ENCODE measurements at regions not wholly inside any gene's neighbourhood (a gene's known extent, or its start where the extent isn't known, plus 50 kb on each side); places are given as distances from the start of the nearest gene placed in this dataset.
"Not testable (repeated sequence)": the region's sequence is repeated elsewhere in the genome, so short reads cannot be mapped to it uniquely, and the experiment has no call there.

DNA sequence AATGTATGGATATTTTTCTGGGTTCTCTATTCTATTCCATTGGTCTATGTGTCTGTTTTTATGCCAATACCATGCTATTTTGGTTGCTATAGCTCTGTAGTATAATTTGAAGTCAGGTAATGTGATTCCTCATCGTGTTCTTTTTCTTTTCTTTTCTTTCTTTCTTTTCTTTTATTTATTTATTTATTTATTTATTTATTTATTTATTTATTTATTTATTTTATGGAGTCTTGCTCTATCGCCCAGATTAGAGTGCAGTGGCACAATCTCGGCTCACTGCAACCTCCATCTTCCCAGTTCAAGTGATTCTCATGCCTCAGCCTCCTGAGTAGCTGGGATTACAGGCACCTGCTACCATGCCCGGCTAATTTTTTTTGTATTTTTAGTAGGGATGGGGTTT lies 315.2 kb downstream of the SV2B start:
- not testable (repeated sequence) for DNase-seq

DNA sequence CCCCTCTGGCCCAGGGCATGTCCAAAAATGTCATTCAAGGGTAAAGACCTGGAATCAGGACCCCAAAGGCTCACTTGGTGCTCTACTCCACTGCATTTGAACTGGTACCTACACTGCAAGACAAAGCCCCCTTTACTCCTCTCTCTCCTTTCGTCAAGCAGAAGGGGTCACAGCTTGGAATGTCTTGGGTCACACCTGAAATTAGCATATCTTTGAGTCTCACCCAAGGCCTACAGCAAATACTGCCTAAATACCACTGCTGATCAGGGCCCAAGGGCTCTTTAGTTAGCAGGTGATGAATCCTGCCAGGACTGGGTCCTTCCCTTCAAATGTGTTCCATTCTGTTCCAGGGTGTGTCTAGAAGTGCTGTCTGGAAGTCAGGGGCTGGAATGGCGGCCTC lies 320.6 kb downstream of the SV2B start:
- DNase-seq, result no peak

DNA sequence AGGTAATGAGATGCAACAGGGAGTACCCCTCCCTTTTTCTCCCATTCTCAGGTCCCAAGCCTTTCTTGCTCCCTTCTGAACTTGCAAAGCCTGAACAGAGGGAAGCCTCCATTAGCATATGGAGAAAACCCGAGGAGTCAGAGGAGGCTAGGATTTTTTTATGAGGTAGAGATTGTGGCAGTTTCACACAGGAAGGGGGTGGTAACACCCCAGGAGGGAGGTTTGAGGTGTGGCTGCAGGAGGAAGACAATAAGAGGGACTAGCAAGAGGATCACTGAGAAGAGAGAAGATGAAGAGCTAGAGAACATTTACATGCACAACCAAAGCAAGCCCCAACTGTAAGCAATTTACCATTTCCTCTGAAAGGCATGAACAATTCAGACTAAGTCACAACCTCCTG lies 322.7 kb downstream of the SV2B start:
- DNase-seq, result no peak

DNA sequence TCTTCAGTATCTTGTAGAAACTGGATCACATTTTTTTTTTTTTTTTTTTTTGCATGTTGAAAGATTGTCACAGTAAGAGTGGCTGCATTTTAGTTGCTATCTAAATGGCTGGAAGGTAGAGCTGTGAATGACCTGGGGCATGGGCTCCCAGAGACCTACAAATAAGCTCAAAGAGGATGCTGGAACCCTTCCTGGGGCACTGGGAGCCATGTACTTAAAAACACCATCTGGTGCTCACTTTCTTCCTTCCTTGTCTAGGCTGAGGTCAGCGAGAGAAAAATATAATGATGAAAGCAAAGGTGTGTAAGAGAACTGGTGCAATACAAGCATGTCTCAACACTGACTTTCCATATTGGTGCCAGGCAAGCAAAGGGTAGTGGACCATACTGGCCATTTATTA lies 323.9 kb downstream of the SV2B start:
- no peak for DNase-seq

DNA sequence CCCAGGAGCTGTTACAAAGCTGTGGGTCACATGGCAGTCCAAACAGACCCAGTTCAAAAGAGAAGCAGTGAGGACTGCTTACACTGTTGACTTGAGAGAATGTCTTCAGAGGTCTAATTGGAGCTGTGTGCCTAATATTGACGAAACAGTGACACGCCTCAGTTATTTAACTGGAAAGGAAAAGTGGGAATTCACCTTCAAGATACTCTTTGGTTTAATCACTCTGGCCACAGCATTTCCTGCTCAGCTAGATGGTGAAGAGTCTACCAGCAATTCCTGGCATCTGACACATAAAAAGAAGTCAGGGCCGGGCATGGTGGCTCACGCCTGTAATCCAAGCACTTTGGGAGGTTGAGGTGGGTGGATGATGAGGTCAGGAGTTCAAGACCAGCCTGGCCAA lies 326.4 kb downstream of the SV2B start:
- DNase-seq, result no peak

DNA sequence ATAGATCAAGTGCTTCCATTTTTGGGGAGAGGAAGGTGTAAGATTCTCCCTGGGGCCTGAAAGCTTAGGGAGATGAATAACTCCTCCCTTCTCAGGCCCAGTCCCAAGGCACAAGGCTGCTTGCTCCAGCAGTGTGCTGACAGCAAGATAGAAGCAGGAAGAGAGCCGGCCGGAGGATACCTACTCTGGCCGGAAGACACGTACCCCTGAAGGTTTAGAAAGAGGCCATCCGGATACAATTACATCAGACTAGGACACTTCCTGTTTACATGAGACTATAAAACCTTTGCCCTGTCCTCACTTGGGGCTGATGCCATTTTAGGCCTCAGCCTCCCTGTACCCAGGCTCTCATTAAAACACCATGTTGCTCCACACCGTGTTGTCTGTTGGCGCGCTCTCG lies 329.9 kb downstream of the SV2B start:
- DNase-seq, result no peak

DNA sequence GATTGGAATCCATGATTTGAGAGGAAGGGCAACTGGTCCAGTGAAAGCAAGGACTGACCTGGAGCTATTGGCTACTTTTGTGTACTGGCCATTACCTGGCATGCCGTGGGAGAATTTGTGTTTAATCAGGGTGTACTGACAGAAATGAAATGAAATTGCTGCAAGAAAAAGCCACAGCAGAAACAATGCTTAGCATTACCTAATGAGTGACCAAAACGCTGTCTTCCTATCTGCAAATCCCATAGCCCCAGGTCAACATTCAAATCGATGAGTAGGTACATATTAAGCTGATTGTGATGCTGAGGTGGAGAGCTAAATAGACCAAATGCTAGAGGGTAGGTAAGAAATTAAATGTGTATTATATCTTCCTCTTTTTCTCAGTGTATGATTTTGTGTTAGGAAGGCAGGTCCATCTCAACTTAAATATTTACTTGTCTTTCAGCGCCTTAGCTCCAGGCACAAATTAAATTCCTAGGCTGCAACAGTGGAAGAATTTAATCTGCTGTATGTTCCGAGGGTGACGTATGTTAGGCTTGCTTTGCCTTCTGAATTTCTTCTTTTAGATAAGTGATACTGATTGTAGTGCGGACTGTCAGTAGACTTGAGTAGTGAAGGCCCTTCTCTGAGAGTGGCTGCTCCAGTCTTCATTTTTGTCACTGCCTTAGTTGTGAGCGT lies 331.1 kb downstream of the SV2B start:
- no peak for DNase-seq

DNA sequence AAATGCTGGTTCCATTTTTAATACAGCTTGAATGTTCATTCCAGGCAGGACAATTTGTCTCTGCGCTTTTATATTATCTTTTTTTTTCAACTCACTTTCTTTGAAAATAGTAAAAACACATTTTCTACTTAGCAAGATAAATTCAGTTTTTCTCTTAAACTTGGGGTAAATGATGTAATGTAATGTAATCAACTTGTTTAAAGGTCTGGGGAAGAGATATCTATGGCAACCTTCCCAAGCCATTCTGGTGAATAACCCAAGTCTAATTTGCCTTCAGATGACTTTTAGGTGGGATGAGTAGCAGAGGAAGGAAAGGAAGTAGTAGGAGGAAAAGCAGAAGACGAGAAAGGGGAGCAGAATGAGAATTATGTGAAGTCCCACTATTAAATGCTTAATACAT lies 335.1 kb downstream of the SV2B start:
- DNase-seq, result no peak

DNA sequence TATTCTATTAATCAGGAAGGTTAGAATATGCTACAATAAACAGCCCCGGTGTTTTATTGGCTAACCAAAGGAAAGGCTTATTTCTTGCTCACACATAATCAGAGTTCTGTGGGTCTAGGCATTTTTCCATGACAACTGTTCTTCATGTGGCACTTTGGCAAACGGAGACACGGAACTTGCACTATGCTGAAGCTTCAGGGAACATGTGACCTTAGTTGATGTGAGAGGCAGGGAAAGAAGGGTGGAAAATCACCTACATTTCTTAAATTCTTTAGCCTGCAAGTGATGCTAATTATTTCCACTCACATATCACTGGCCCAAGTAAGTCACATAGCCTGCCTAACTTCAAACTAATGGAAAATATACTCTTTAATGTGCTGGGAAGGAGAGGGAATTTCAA lies 344.6 kb downstream of the SV2B start:
- no peak for DNase-seq

DNA sequence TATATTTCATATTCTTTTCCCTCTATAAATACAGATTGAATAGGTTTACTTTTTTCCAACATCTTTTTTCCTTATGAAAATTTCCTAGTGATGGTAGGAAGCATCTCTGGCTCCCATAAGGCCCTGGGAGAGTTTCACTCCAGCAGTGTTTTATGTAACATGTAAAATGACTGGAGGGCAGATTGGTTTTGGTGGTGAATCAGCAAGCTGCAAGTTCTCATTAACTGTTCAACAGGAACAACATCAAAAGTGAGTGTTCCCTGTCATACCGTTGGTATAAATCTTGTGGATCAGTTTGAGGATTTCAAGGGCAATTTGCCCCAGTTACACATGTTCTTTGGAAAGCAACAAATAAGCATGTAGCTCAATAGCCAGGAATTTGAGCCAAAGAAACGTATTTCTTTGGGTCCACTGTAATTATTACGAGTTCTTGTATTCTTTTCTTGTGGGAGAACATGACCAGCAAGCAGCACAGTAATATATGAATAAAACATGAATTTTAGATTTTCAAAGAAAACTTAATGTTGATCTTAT lies 345.7 kb downstream of the SV2B start:
- no peak for DNase-seq

DNA sequence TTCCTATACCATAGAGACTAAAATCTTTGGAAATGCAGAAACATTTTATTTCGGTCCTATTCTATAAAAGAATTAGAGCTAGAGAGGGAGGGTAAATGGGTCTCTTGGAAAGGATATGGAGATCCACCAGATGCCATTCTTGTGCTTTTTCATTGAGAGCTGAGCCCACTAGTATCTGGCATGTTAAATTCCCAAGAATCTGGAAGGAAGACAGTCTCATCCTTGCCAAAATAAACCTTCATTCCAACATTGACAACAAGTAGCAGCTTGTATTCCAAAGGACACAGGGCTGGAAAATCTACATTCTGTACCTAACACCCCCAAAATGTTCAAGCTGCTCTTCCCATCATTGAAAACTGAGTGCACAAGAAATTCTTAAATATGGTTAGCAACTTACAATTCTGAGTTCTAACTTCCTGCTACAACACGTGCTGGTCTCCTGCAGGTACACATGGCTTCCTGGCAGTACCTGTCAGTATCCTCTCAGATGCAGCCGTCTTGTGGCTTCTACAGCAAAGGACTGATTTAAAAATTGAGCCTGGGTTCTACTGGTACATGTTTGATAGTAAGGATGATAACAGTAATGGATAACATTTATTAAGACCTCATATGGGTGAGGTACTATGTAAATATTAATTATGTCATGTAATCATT lies 348.1 kb downstream of the SV2B start:
- DNase-seq, result no peak

DNA sequence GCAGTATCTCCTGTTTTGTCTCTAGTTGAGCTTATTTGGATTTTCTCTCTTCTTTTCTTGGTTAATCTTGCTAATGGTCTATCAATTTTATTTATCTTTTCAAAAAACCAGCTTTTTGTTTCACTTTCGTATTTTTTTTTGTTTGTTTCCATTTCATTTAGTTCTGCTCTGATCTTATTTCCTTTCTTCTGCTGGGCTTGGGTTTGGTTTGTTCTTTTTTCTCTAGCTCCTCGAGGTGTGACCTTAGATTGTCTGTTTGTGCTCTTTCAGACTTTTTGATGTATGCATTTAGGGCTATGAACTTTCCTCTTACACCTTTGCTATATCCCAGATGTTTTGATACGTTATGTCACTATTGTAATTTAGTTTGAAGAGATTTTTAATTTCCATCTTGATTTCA lies 353.3 kb downstream of the SV2B start:
- not testable (repeated sequence) for DNase-seq

DNA sequence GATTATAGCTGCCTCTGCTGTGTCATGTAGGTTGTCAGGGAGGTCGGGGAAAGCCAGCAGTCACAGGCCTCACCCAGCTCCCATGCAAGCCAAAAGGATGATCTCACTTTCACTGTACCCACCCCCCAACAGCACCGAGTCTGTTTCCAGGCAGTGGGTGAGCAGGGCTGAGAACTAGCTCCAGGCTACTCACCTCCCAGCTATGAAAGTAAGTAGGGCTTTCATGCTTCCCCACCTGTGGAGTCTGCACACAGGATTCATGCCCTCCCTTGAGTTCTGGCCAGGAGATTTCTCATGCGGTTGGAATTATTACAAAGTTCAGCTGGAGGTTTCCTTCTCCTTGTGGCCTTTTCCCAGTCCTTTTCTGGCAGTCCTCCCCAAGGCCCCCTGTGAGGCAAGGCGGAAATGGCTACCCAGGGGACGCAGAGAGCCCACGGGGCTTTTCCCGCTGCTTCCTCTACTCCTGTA lies 356.2 kb downstream of the SV2B start:
- DNase-seq, result no peak

DNA sequence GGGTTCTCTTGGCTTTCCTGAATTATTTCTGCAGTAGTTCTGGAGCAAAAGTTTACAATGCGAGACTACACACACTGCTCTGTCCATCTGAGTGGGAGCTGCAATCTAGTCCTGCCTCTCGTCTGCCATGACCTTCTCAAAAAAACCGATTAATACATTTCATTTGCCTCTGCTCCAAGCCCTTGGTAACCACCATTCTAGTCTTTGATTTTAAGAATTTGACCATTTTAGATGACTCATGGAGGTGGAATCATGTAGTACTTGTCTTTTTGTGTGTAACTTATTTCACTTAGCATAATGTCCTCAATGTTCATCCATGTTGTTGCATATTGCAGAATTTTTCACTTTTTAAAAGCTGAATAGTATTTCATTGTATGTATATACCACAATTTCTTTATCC lies 356.9 kb downstream of the SV2B start:
- no peak for DNase-seq

DNA sequence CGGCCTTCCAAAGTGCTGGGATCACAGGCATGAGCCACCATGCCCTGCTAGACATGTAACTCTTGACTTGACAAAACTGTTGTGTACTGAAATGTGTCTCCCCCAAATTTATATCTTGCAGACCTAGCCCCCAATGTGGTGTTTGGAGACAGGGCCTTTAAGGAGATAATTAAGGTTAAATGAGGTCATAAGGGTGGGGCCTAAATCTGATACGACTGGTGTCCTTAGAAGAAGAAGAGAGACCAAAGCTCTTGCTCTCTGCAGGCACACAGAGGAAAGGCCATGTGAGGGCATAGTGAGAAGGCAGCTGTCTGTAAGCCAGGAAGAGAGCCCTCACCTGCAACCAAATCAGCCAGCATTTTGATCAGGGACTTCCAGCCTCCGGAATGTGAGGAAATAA lies 361.3 kb downstream of the SV2B start:
- DNase-seq, result no peak

DNA sequence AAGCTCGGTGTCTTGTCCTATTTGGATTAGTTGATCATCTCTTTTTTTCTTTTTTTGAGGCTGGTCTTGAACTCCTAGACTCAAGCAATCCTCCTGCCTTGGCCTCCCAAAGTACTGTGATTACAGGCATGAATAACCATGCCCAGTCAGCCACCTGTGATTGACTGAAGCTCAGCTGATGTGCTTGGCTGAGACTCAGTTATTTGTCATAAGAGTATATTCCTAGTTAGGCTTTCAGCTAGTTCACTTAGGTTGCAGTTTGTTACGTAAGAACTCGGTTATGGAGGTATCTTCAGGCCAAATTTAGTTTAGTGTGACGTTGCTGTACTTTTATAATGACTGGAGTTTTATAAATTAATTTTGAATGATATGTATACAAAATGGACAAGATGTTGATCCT lies 365.0 kb downstream of the SV2B start:
- DNase-seq, result no peak

DNA sequence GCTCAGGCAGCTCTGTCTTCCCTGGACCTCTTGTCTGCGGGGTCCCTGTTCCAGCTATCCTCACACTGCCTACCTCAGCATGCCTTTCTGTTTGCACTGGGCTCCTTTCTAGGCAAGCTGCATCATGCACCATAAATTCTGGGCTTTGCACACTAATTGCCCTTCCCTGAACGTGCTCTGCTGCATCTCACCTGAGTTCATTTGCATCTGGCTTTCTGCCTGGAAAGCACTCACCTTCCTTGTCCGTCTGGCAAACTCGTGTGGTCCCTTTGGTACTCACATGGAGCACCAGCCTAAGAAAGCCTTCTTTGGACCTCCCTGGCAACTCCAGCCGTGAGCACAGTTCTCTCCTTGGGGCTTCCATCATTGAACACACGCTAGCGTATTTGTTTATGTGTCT lies 365.6 kb downstream of the SV2B start:
- DNase-seq, result no peak

DNA sequence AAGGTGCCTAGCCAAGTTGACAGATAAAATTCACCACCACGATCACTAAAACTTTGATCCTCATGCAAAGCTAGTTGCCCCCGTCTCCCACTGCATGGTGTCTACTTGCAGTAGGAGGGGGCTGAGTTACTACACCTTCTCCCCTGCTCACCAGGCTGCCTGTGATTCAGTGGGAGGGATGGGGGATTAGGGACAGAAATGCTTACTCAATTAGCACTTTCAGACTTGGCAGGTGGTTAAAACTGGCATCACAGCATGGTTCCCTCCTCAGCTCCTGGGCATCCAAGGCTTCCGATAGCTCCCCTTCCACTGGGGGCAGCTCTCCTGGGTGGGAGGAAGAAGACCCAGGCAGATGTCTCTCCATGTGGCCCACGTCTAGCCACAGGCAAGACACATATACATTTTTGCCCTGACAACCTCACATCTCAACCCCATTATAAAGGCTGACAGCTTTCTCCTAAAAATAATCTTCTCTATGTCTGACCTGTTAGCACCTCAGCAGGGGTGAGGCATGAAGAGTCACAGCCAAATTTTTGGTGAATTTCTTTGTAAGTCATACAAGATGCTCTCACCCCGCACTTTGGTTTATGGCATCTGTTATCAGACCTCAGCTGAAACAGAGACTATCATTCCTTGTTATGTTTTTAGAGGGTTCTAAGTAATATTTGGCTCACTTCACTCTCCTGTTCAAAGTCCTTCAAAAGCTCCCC lies 369.0 kb downstream of the SV2B start:
- no peak for DNase-seq

DNA sequence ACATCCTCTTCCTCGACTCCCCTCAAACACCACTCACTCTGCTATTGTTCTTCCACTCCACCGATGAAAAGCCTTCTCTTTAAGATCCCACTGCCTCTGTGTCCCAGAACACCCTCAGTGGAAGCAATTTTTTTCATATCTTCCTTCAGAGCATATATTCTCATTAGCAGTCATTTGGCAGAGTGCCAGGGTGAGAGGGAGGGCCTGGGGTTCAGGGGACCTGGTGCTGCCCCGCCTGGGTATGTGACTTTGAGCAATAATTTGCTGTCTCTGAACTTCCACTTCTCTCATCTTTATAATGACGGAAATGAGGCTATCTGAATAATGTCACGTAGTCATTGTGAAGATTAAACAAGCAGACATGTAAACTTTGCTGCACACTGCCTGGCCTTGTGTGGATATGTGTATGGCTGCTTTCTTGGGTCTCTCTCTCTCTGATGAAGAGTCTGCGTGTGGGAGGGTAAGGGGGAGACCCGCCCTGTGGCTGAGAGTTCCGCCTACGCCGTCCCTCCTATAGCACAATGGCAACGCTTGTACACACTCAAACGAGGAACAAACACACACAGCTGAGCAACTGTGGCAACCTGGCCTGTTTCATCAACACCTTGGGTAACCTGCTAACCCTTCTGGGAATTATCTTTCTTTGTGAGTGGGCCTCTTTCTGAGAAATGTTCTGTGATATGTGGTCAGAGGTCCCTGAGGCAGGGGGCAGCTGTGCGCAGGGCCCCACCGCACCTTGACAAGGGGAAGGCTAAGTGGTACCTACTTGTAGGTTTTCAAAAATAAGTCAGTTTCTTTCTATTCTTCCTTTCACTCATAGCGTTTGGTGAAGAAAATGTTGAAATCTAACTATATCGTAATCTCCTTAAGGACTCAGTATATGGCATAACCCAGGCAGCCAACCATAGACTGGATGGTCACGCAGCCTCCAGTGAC lies 369.8 kb downstream of the SV2B start:
- no peak for DNase-seq

DNA sequence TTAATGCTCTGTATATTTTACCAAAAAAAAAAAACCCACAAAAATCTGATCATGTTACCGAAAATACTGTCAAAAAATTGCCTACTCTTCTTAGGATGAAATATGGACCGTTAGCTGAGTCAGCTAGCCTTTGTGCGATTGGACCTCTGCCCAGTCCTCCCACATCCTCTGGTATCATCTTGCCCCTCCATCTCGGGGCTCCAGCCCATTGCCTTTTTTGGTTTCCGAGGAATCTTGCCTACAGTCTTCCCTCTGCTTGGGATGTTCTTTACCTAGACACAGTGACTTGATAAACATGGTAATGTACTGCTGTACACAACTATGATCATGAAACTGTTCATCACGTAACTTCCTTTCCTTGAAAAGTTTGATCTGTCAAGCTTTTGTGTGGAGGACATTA lies 371.4 kb downstream of the SV2B start:
- no peak for DNase-seq

DNA sequence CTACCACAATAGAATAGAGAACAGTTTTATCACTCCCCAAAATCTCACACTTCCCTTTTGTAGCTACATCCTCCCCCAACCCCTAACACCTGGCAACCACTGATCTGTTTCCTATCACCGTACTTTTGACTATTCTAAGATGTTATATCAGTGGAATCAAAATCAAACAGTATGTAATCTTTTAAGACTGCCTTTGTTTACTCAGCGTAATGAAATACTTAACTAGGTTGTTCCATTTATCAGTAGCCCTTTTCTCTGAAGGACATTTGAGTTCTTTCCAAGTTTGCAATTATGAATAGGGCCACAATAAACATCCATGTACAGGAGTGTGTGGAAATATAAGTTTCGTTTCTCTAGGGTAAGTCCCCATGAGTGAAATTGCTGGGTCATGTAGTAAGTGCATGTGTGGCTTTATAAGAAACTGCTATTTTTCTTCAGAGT lies 372.3 kb downstream of the SV2B start:
- DNase-seq, result no peak

DNA sequence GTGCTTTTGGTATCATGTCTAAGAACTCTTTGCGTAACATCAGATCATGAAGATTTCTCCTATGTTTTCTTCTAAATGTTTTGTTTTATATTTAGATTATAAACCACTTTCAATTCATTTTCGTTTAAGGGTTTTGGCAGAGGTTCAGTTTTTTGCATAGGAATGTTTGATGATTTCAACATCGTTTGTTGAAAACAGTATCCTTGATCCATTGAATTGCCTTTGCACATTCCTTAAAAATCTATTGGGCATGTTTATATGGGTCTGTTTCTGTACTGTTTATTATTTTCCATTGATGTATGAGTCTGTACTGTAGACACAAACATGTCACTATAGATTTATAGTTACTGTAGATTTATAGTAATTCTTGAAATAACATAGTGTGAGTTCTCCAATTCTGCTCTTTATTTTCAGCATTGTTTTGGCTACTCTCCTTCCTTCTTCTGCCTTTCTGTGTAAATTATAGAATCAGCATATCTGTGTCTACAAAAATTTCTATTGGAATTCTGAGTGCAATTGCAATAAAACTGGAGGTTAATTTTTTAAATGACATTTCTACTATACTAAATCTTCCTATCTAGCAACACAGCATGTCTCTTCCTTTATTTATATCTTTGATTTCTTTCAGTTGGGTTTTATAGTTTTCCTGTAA lies 374.0 kb downstream of the SV2B start:
- no peak for DNase-seq

Data from dermis blood vessel endothelial cell (primary cell).